ENCODE measurements at regions not wholly inside any gene's neighbourhood (a gene's known extent, or its start where the extent isn't known, plus 50 kb on each side); places are given as distances from the start of the nearest gene placed in this dataset.

DNA sequence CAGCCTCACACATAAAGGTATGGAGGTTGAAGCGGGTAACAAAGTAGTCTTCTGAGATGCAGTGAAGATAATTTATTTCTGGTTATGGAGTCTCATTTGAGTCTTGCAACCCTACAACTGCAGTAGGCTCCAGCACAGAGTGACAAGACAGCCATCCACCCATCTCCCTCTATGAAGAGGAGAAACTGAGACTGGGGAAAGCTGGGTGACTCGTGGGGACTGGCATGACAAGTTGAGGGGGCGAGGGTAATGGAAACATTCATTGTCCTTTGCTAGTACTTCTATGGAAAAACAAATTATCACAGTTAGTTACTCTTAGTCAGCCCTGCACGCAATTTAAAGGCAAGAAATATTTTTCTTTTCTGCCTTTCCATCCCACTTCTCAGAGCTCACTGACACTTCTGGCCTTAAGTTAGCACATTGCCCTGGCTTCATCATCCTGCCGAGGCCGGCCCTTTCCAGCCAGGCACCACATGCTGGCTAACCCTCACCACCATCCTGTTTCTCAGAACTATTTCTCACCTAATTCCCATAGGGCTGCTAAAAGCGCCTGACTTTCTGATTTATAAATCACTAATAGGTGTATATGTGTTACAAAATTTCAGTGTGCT lies 361.1 kb downstream of the ETS1 start:
- TF ChIP-seq, protein P1, sequence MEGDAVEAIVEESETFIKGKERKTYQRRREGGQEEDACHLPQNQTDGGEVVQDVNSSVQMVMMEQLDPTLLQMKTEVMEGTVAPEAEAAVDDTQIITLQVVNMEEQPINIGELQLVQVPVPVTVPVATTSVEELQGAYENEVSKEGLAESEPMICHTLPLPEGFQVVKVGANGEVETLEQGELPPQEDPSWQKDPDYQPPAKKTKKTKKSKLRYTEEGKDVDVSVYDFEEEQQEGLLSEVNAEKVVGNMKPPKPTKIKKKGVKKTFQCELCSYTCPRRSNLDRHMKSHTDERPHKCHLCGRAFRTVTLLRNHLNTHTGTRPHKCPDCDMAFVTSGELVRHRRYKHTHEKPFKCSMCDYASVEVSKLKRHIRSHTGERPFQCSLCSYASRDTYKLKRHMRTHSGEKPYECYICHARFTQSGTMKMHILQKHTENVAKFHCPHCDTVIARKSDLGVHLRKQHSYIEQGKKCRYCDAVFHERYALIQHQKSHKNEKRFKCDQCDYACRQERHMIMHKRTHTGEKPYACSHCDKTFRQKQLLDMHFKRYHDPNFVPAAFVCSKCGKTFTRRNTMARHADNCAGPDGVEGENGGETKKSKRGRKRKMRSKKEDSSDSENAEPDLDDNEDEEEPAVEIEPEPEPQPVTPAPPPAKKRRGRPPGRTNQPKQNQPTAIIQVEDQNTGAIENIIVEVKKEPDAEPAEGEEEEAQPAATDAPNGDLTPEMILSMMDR (IDR thresholded peaks at IDR 0.05; ENCODE audit: extremely low read depth, missing control alignments), result no peak
- DNase-seq (ENCODE audit: low spot score), result no peak

DNA sequence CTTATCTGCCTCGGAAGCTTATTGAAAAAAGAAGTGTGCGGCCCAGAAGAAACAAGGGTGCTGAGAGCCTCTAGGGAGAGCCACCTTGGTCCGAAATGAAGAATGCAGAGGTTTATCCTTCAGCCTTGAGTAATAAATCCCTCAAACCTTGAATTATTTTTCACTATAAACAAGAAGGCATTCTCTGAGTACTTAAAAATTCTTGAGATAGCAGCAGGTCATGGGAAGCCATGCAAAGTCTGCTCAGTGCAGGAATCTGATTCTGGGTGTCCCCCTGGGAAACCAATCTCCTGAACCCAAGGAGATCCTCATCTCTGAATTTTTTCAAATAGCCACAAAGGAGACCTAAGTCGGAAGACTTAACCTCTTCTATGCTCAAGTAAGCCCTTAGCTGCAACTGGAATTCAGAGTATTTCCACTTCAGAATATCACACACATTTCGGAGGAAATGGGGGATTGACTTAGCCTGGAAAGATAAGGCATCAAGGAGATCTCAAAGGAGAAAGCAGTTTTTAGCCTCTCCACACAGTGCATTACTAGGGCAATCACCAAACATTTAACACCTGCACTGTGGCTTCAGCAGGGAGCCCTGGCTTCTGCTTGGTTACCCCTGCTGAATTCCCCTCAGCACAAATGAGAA lies 365.0 kb downstream of the ETS1 start:
- DNase-seq (ENCODE audit: low spot score), result no peak
- TF ChIP-seq, protein P1 (IDR thresholded peaks at IDR 0.05; ENCODE audit: extremely low read depth, missing control alignments), result no peak

DNA sequence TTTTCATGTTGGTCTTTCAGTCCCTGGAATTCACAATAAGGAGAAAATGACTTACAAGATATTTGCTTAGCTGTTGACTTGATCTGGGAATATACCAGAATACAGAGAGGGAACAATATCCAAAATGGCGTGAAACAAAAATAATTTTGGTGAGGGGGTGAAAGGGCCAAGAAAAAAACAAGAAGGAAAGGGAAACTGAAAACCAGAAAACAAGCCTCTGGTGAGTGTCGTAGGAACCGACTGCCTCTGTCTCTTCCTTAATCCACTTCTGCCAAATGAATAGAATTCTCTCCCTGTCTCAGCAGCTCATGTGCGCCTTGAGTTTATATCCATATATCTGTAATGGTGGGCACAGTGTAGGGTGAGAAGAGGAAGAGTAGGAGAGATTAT lies 367.6 kb downstream of the ETS1 start:
- no peak for DNase-seq (ENCODE audit: low spot score)
- TF ChIP-seq, protein P1 (IDR thresholded peaks at IDR 0.05; ENCODE audit: extremely low read depth, missing control alignments), result no peak

DNA sequence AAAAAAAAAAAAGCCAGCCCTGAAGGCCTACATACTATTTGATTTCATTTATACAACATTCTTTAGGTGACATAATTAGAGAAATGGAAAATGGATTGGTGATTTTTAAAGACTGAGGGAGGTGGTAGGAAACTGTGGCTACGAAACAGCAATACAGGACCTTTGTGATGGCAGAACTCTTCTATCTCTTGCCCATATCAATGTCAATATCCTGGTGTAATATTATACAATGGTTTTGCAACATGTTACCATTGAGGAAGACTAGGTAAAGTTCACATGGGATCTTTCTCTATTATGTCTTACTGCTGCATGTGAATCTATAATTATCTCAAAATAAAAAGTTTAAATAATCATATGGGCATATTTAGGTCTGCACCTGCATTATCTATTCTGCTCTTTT lies 371.2 kb downstream of the ETS1 start:
- DNase-seq (ENCODE audit: low spot score), result no peak
- TF ChIP-seq, protein P1 (IDR thresholded peaks at IDR 0.05; ENCODE audit: extremely low read depth, missing control alignments), result no peak

DNA sequence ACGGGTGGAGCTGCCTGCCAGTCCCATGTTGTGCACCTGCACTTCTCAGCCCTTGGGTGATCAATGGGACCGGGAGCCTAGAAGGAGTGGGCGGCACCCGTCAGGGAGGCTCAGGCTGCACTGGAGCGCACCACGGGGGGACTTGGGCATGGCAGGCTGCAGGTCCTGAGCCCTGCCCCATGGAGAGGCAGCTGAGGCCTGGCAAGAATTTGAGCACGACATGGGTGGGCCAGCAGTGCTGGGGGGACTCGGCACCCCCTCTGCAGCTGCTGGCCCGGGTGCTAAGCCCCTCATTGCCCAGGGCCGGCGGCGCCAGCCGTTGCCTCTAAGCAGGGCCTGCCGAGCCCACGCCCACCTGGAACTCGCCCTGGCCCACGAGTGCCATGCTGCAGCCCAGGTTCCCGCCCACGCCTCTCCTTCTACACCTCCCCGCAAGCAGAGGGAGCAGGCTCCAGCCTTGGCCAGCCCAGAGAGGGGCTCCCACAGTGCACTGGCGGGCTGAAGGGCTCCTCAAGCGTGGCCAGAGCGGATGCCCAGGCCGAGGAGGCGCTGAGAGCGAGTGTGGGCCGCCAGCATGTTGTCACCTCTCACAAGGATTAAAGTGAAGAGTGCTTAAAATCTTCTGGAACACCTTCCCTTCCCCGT lies 372.0 kb downstream of the ETS1 start:
- no peak for DNase-seq (ENCODE audit: low spot score)

DNA sequence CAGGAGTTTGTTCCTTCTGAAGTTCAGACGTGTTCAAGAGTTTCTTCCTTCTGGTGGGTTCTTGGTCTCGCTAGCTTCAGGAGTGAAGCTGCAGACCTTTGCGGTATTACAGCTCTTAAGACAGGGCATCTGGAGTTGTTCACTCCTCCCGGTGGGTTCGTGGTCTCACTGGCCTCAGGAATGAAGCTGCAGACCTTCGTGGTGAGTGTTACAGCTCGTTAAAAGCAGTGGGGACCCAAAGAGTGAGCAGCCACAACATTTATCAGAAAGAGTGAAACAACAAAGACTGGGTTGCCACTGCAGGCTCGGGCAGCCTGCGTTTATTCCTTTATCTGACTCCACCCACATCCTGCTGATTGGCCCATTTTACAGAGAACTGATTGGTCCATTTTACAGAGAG lies 373.1 kb downstream of the ETS1 start:
- TF ChIP-seq, protein P1 (IDR thresholded peaks at IDR 0.05; ENCODE audit: extremely low read depth, missing control alignments), result no peak
- DNase-seq (ENCODE audit: low spot score), result no peak

More for the DNA sequence above, 372.0 kb downstream of the ETS1 start:
- TF ChIP-seq, protein P1 (IDR thresholded peaks at IDR 0.05; ENCODE audit: extremely low read depth, missing control alignments), result no peak

DNA sequence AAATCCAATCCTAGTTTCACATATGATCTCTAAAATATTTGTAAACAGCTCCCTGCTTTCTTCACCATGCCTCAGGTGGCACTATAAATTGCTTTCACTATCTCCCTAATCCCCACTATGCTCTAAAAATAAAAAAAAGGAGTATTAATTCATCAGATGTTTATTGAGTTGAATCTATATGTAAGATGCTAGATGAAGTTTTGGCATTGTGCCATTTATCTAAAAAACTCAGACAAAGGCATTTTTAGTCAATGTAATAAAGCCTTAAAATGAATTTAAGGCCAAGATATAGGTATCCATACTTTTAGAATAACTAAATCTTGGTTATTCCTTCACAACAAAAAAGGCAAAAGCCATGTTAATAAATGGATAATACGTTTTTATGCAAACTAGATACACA lies 373.9 kb downstream of the ETS1 start:
- TF ChIP-seq, protein P1 (IDR thresholded peaks at IDR 0.05; ENCODE audit: extremely low read depth, missing control alignments), result no peak
- no peak for DNase-seq (ENCODE audit: low spot score)

Data from GM20000 (cell line).